Ishikawa (cell line): ENCODE measurements at regions not wholly inside any gene's neighbourhood (a gene's known extent, or its start where the extent isn't known, plus 50 kb on each side); places are given as distances from the start of the nearest gene placed in this dataset.

Experiments used
- CEBPB ChIP-seq: IDR thresholded peaks from 2 replicates; pipeline ENCODE4 v1.6.1; 2012
- CREB1 ChIP-seq: IDR thresholded peaks from 2 replicates; pipeline ENCODE4 v1.6.1; 2012; ENCODE audit warnings: low read depth
- EGR1 ChIP-seq: IDR thresholded peaks from 2 replicates; pipeline ENCODE4 v1.6.1; 2012
- MAX ChIP-seq: IDR thresholded peaks from 2 replicates; pipeline ENCODE4 v1.6.1; 2012
- NFIC ChIP-seq: IDR thresholded peaks from 2 replicates; pipeline ENCODE4 v1.6.1; 2012
- TAF1 ChIP-seq: IDR thresholded peaks from 2 replicates; pipeline ENCODE4 v1.6.1; 2012; ENCODE audit warnings: low read depth, mild to moderate bottlenecking
- YY1 ChIP-seq: IDR thresholded peaks from 2 replicates; pipeline ENCODE4 v1.6.1; 2012; ENCODE audit warnings: low read depth

- TF ChIP-seq EGR1 (no peak), YY1 (no peak), TAF1 (no peak), CEBPB (no peak), NFIC (no peak), MAX (no peak), CREB1 (no peak)
Observed at GRCh38 chr10:85228726-85229125, 900.3 kb downstream of the CCSER2 start.
